Keratinocyte (primary cell): ENCODE measurements at regions not wholly inside any gene's neighbourhood (a gene's known extent, or its start where the extent isn't known, plus 50 kb on each side); places are given as distances from the start of the nearest gene placed in this dataset.

Experiments
- DNase-seq: peaks from one replicate; pipeline ENCODE4 v3.0.0-alpha.2; 2011; ENCODE audit warnings: low read depth, missing footprints, low spot score
- FAIRE-seq: peaks from 2 replicates; lab custom pipeline; 2011; peaks lifted over from hg19 to GRCh38; lab: Jason Lieb, UNC
- H2AFZ ChIP-seq: 2 replicates; pipeline ENCODE4 v1.6.0; 2012; ENCODE audit warnings: low read length, control low read depth, inconsistent platforms; ENCODE audit not compliant: control insufficient read depth
- H3K27ac ChIP-seq: 2 replicates; pipeline ENCODE4 v1.5.1; 2011; ENCODE audit warnings: low read length; ENCODE audit not compliant: control insufficient read depth, insufficient read depth
- H3K27me3 ChIP-seq: 3 replicates; pipeline ENCODE4 v1.6.0; 2011; ENCODE audit warnings: low read length; ENCODE audit not compliant: control insufficient read depth, insufficient read depth; ENCODE audit errors: extremely low read depth
- H3K36me3 ChIP-seq, 2 experiments: 2 replicates in 1 of 2; 3 replicates in 1 of 2; pipeline ENCODE4 v1.5.1; 2011; ENCODE audit warnings: low read length in 2 of 2, mild to moderate bottlenecking in 1 of 2; ENCODE audit not compliant: control insufficient read depth in 2 of 2, insufficient read depth in 2 of 2; ENCODE audit errors: extremely low read depth in 1 of 2
- H3K4me1 ChIP-seq: 3 replicates; pipeline ENCODE4 v1.5.1; 2011; ENCODE audit warnings: low read length; ENCODE audit not compliant: control insufficient read depth, insufficient read depth; ENCODE audit errors: extremely low read depth
- H3K4me2 ChIP-seq: 3 replicates; pipeline ENCODE4 v1.6.0; 2011; ENCODE audit warnings: low read depth, low read length; ENCODE audit not compliant: control insufficient read depth, insufficient read depth; ENCODE audit errors: extremely low read depth
- H3K4me3 ChIP-seq, 3 experiments: fragments of 200-600 bp in 1 of 3; sonication (generic) in 1 of 3; 2 replicates in 2 of 3; 3 replicates in 1 of 3; pipeline ENCODE4 v1.5.1; 2011 to 2016; ENCODE audit warnings: low read length in 3 of 3, mild to moderate bottlenecking in 3 of 3, control low read depth in 2 of 3, inconsistent platforms in 1 of 3, low read depth in 1 of 3, mixed read lengths in 1 of 3, mixed run types in 1 of 3, moderate library complexity in 1 of 3; ENCODE audit not compliant: control insufficient read depth in 2 of 3, insufficient read depth in 2 of 3; ENCODE audit errors: extremely low read depth in 1 of 3
- H3K79me2 ChIP-seq: 2 replicates; pipeline ENCODE4 v1.6.0; 2012; ENCODE audit warnings: low read length; ENCODE audit not compliant: control insufficient read depth, insufficient read depth
- H3K9ac ChIP-seq: 3 replicates; pipeline ENCODE4 v1.6.0; 2011; ENCODE audit warnings: low read length; ENCODE audit not compliant: control insufficient read depth, insufficient read depth; ENCODE audit errors: extremely low read depth
- H3K9me1 ChIP-seq: 3 replicates; pipeline ENCODE4 v1.6.0; 2011; ENCODE audit warnings: low read length; ENCODE audit not compliant: control insufficient read depth, insufficient read depth; ENCODE audit errors: extremely low read depth
- H3K9me3 ChIP-seq: 2 replicates; pipeline ENCODE4 v1.5.1; 2012; ENCODE audit warnings: low read depth, low read length; ENCODE audit not compliant: control insufficient read depth
- H4K20me1 ChIP-seq: 3 replicates; pipeline ENCODE4 v1.6.0; 2011; ENCODE audit warnings: low read length; ENCODE audit not compliant: control insufficient read depth, insufficient read depth; ENCODE audit errors: extremely low read depth
- EZH2 ChIP-seq: IDR thresholded peaks from one replicate; pipeline ENCODE4 v1.6.1; 2012; ENCODE audit warnings: inconsistent platforms, mild to moderate bottlenecking, low read length, moderate library complexity
- dilution Hi-C: fragments of 300-500 bp; cut with MboI; formaldehyde crosslinking; loops from one replicate; pipeline ENCODE4 v1.7.0; 2020; ENCODE audit warnings: low sequenced_read_pairs; ENCODE audit not compliant: extremely low pct_ligation_motif_present
- TF ChIP-seq, protein P1 (sequence below), 3 experiments: IDR thresholded peaks in 1 of 3; conservative IDR thresholded peaks in 1 of 3; optimal IDR thresholded peaks in 1 of 3; 2 replicates in 2 of 3; 3 replicates in 1 of 3; pipeline versions ENCODE3 to v1.5.1; 2011; ENCODE audit warnings: low read length in 3 of 3, mild to moderate bottlenecking in 3 of 3, moderate library complexity in 2 of 3, control low read depth in 1 of 3, inconsistent platforms in 1 of 3; ENCODE audit not compliant: insufficient read depth in 2 of 3; ENCODE audit errors: extremely low read depth in 1 of 3

DNA sequence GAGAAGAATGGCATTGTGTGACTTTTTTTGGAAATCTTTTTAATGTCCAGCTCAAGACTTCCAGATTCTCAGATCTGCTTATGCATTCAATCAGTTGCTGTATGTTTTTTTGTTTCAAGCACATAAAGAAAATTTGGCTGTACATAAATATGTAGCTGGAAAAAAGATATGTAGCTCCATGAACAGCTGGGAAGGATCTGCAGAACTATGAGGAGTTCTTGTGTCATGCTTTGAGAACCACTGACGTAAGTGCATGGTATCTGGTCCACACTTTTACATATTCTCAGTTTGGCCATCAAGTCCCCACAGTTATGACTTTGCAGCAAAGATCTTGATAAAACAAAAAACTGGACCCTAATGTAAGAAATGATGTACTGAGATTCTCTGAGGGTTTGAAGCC is 165.9 kb downstream of the KIT start:
- dilution Hi-C loops = no loop called here

DNA sequence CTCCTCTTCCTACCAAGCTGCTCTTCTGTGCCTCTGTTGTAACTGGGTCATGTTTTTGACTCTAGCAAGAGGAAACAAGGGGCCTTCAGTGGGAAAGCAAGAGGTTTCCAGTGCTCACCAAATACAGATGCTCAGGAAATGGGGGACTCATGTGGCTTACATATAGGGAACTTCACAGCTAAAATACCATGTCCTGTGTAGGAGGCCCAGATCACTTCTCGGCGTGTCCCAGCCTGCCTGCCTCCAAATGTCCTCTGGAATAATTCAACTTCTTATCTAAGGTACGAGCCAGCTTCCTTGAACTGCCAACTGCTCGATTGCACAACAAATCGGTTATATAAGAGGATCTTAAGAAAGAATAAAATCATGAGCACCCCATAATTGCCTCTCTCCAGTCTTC is 161.3 kb downstream of the KIT start:
- Histone ChIP-seq H3K4me2 (peak overlapping the region; percentile 8), H3K4me1 (peaks cover 8% of the 10 kb centered on the region), H3K9me3 (no peaks in the 10 kb centered on the region), H3K36me3 (no peaks in the 10 kb centered on the region), H3K27me3 (no peaks in the 10 kb centered on the region), H3K79me2 (no peaks in the 10 kb centered on the region), H3K4me3 (no peak overlapping the region), H3K9me1 (no peaks in the 10 kb centered on the region), H3K9ac (no peak overlapping the region), H2AFZ (peak overlapping the region; percentile 62), H4K20me1 (no peaks in the 10 kb centered on the region), H3K27ac (no peak overlapping the region)
- DNase-seq (no peak), FAIRE-seq (peak; percentile 44)
- dilution Hi-C loops = no loop called here
- TF ChIP-seq EZH2 = no peak
- TF ChIP-seq, protein P1, sequence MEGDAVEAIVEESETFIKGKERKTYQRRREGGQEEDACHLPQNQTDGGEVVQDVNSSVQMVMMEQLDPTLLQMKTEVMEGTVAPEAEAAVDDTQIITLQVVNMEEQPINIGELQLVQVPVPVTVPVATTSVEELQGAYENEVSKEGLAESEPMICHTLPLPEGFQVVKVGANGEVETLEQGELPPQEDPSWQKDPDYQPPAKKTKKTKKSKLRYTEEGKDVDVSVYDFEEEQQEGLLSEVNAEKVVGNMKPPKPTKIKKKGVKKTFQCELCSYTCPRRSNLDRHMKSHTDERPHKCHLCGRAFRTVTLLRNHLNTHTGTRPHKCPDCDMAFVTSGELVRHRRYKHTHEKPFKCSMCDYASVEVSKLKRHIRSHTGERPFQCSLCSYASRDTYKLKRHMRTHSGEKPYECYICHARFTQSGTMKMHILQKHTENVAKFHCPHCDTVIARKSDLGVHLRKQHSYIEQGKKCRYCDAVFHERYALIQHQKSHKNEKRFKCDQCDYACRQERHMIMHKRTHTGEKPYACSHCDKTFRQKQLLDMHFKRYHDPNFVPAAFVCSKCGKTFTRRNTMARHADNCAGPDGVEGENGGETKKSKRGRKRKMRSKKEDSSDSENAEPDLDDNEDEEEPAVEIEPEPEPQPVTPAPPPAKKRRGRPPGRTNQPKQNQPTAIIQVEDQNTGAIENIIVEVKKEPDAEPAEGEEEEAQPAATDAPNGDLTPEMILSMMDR (optimal IDR thresholded peaks at IDR 0.05 in 1 of 3, IDR thresholded peaks at IDR 0.05 in 1 of 3, conservative IDR thresholded peaks at IDR 0.05 in 1 of 3; ENCODE audit: extremely low read depth in 1 of 3, insufficient read depth in 2 of 3, low read length in 3 of 3) = no peak

More for the DNA sequence above, 165.9 kb downstream of the KIT start:
- Histone ChIP-seq H3K9ac (no peak overlapping the region), H2AFZ (no peak overlapping the region), H3K4me2 (no peak overlapping the region), H3K4me1 (peaks cover 8% of the 10 kb centered on the region), H4K20me1 (no peaks in the 10 kb centered on the region), H3K4me3 (no peak overlapping the region), H3K9me1 (no peaks in the 10 kb centered on the region), H3K27ac (no peak overlapping the region), H3K79me2 (no peaks in the 10 kb centered on the region), H3K36me3 (no peaks in the 10 kb centered on the region), H3K27me3 (no peaks in the 10 kb centered on the region), H3K9me3 (no peaks in the 10 kb centered on the region)
- TF ChIP-seq EZH2 = no peak
- TF ChIP-seq, protein P1 (optimal IDR thresholded peaks at IDR 0.05 in 1 of 3, IDR thresholded peaks at IDR 0.05 in 1 of 3, conservative IDR thresholded peaks at IDR 0.05 in 1 of 3; ENCODE audit: extremely low read depth in 1 of 3, insufficient read depth in 2 of 3, low read length in 3 of 3) = no peak
- DNase-seq (no peak), FAIRE-seq (no peak)
